HepG2 (cell line): ENCODE measurements at regions not wholly inside any gene's neighbourhood (a gene's known extent, or its start where the extent isn't known, plus 50 kb on each side); places are given as distances from the start of the nearest gene placed in this dataset.

Source experiments
- ATAC-seq: fragments of 200-7000 bp; cut with Tn5 transposase; 3 replicates; pipeline ENCODE4 v1.9.1; 2020; ENCODE audit warnings: mild to moderate bottlenecking, moderate library complexity
- BruUV-seq: library from RNA; stranded (reverse); fragments of 400-500 nt; replicated peaks from 2 replicates; lab custom pipeline; 2021; lab: Mats Ljungman, UMichigan
- CTCF ChIA-PET: fragments of 300-600 bp; formaldehyde crosslinking; extraction: SDS; loops from one replicate; lab custom pipeline; 2021; ENCODE audit warnings: low total read pairs, inconsistent platforms, low intra/inter-chr PET ratio; lab: Yijun Ruan, JAX
- POLR2A ChIA-PET: fragments of 350-600 bp; sonication (Branson Sonifier 250); formaldehyde crosslinking; loops from one replicate; lab custom pipeline; 2020; ENCODE audit warnings: antibody characterized with exemption, inconsistent platforms; lab: Yijun Ruan, JAX
- DNase-seq: peaks from one replicate; pipeline ENCODE4 v3.0.0-alpha.2; 2015; ENCODE audit warnings: low spot score
- FAIRE-seq: peaks from 3 replicates; lab custom pipeline; 2011; peaks lifted over from hg19 to GRCh38; lab: Jason Lieb, UNC
- H2AFZ ChIP-seq: one replicate; pipeline ENCODE4 v1.6.1; 2011; ENCODE audit warnings: low read length, inconsistent platforms
- H3K27ac ChIP-seq: fragments of 300-600 bp; 3 replicates; pipeline ENCODE4 v1.8.0; 2011; ENCODE audit warnings: mixed run types, mild to moderate bottlenecking, mixed read lengths, low read length, inconsistent platforms; ENCODE audit not compliant: insufficient read depth; ENCODE audit errors: extremely low read length
- H3K27me3 ChIP-seq, 2 experiments: fragments of 200-600 bp in 1 of 2; 2 replicates in 1 of 2; 3 replicates in 1 of 2; pipeline versions ENCODE4 v1.6.0 to v1.8.0; 2011; ENCODE audit warnings: low read length in 2 of 2, mild to moderate bottlenecking in 2 of 2, moderate library complexity in 2 of 2, inconsistent platforms in 1 of 2; ENCODE audit not compliant: insufficient read depth in 2 of 2, control insufficient read depth in 1 of 2
- H3K36me3 ChIP-seq, 2 experiments: fragments of 200-600 bp in 1 of 2; replicated peaks in 1 of 2; 2 replicates in 1 of 2; 3 replicates in 1 of 2; pipeline versions ENCODE4 v1.5.1 to v1.8.0; 2011; ENCODE audit warnings: low read length in 2 of 2, inconsistent platforms in 1 of 2; ENCODE audit not compliant: insufficient read depth in 2 of 2, control insufficient read depth in 1 of 2
- H3K4me1 ChIP-seq: 2 replicates; pipeline ENCODE4 v1.5.1; 2012; ENCODE audit warnings: low read length, inconsistent platforms; ENCODE audit not compliant: insufficient read depth
- H3K4me2 ChIP-seq: 2 replicates; pipeline ENCODE4 v1.6.0; 2011; ENCODE audit warnings: low read depth, low read length, inconsistent platforms
- H3K4me3 ChIP-seq, 3 experiments: fragments of 200-600 bp in 1 of 3; sonication (generic), shearing (Covaris generic) in 1 of 3; replicated peaks in 1 of 3; 2 replicates each; pipeline ENCODE4 v1.5.1; 2011 to 2016; ENCODE audit warnings: low read length in 3 of 3, inconsistent platforms in 2 of 3, low read depth in 2 of 3, mild to moderate bottlenecking in 2 of 3, control low read depth in 1 of 3, mixed read lengths in 1 of 3; ENCODE audit not compliant: insufficient read depth in 1 of 3
- H3K79me2 ChIP-seq: one replicate; pipeline ENCODE4 v1.6.1; 2011; ENCODE audit warnings: low read length, inconsistent platforms; ENCODE audit not compliant: insufficient read depth
- H3K9ac ChIP-seq: 2 replicates; pipeline ENCODE4 v1.6.0; 2011; ENCODE audit warnings: mild to moderate bottlenecking, low read depth, low read length, inconsistent platforms; ENCODE audit not compliant: insufficient read depth
- H3K9me3 ChIP-seq: 2 replicates; pipeline ENCODE4 v1.5.1; 2012; ENCODE audit warnings: mild to moderate bottlenecking, low read length
- H4K20me1 ChIP-seq: 2 replicates; pipeline ENCODE4 v1.6.0; 2011; ENCODE audit warnings: inconsistent platforms, mild to moderate bottlenecking, low read length, moderate library complexity; ENCODE audit not compliant: insufficient read depth
- CBFB ChIP-seq: sonication (generic); formaldehyde crosslinking; IDR thresholded peaks from 2 replicates; pipeline ENCODE4 v1.4.0; 2020; ENCODE audit warnings: missing genetic modification reagents
- FOXO1 ChIP-seq: sonication (generic); formaldehyde crosslinking; IDR thresholded peaks from 2 replicates; pipeline ENCODE4 v1.4.0; 2020; ENCODE audit warnings: missing genetic modification reagents
- KLF13 ChIP-seq: sonication (generic); formaldehyde crosslinking; IDR thresholded peaks from 2 replicates; pipeline ENCODE4 v1.4.0; 2020; ENCODE audit warnings: mild to moderate bottlenecking, missing genetic modification reagents
- MTF2 ChIP-seq: sonication (generic); formaldehyde crosslinking; IDR thresholded peaks from 2 replicates; pipeline ENCODE4 v1.5.0; 2020; ENCODE audit warnings: missing genetic modification reagents, borderline replicate concordance
- SIN3B ChIP-seq: fragments of 150-350 bp; IDR thresholded peaks from 2 replicates; pipeline ENCODE4 v1.6.1; 2014; ENCODE audit warnings: low read length
- TERF1 ChIP-seq: sonication (generic); formaldehyde crosslinking; IDR thresholded peaks from 2 replicates; pipeline ENCODE4 v1.8.0; 2022; ENCODE audit warnings: mild to moderate bottlenecking, missing genetic modification reagents, moderate library complexity
- YEATS2 ChIP-seq: sonication (generic); formaldehyde crosslinking; IDR thresholded peaks from 2 replicates; pipeline ENCODE4 v1.4.0; 2020; ENCODE audit warnings: missing genetic modification reagents, borderline replicate concordance
- ZC3H4 ChIP-seq: sonication (generic); formaldehyde crosslinking; IDR thresholded peaks from 2 replicates; pipeline ENCODE4 v1.4.0; 2020; ENCODE audit warnings: missing genetic modification reagents, borderline replicate concordance
- ZNF224 ChIP-seq: sonication (generic); formaldehyde crosslinking; IDR thresholded peaks from 2 replicates; pipeline ENCODE4 v1.5.0; 2020; ENCODE audit warnings: mild to moderate bottlenecking, missing genetic modification reagents
- ZNF343 ChIP-seq: sonication (generic); formaldehyde crosslinking; IDR thresholded peaks from 2 replicates; pipeline ENCODE4 v1.4.0; 2020; ENCODE audit warnings: mild to moderate bottlenecking, missing genetic modification reagents
- ZNF460 ChIP-seq: sonication (generic); formaldehyde crosslinking; IDR thresholded peaks from 2 replicates; pipeline ENCODE4 v1.5.1; 2020; ENCODE audit warnings: missing genetic modification reagents, mild to moderate bottlenecking, borderline replicate concordance
- ZNF790 ChIP-seq: sonication (generic); formaldehyde crosslinking; IDR thresholded peaks from 2 replicates; pipeline ENCODE4 v1.8.0; 2022; ENCODE audit warnings: missing genetic modification reagents, mild to moderate bottlenecking, borderline replicate concordance
- ZNF816 ChIP-seq: sonication (generic); formaldehyde crosslinking; IDR thresholded peaks from 2 replicates; pipeline ENCODE4 v1.8.0; 2022; ENCODE audit warnings: missing genetic modification reagents, mild to moderate bottlenecking, borderline replicate concordance
- ZNF879 ChIP-seq: sonication (generic); formaldehyde crosslinking; IDR thresholded peaks from 2 replicates; pipeline ENCODE4 v1.8.1; 2023; ENCODE audit warnings: missing genetic modification reagents
- WGBS: methylation state at CpG from one replicate; pipeline ENCODE4 v1.1.6; 2017; ENCODE audit warnings: low lambda C conversion rate; 5-methylcytosine and 5-hydroxymethylcytosine counted together
- in situ Hi-C: cut with HindIII; loops from 2 replicates; pipeline ENCODE4 v1.10.0; 2017; ENCODE audit warnings: low pct_unique_long_range_greater_than_20kb; ENCODE audit not compliant: extremely low pct_ligation_motif_present
- intact Hi-C: fragments of 100-400 bp; cut with micrococcal nuclease; formaldehyde crosslinking; loops from one replicate; pipeline ENCODE4 v1.10.0; 2022; ENCODE audit not compliant: unreplicated experiment

- DNase-seq (no peak), FAIRE-seq (no peak), ATAC-seq (no peak)
- H2AFZ ChIP-seq, result no peak overlapping the region
- POLR2A ChIA-PET, result no interaction called here
- peaks cover 49% of the 10 kb centered on the region for H3K9me3 ChIP-seq
- H3K79me2 ChIP-seq, result no peaks in the 10 kb centered on the region
- no peaks in the 10 kb centered on the region; a peak in 1 of 5 replicates for H3K27me3 ChIP-seq
- H3K36me3 ChIP-seq, result no peaks in the 10 kb centered on the region
- no peak overlapping the region for H3K27ac ChIP-seq
- WGBS, result 25% methylated on average over 8 of the region's 10 CpGs
- TF ChIP-seq ZNF224 (CRISPR knock-in tag) (no peak), MTF2 (no peak), ZNF343 (no peak), SIN3B (no peak)
- H4K20me1 ChIP-seq, result no peaks in the 10 kb centered on the region
- CTCF ChIA-PET, result no interaction called here
- H3K4me1 ChIP-seq, result no peaks in the 10 kb centered on the region
- no peak overlapping the region for H3K4me3 ChIP-seq
- no peak overlapping the region for H3K4me2 ChIP-seq
- no peak overlapping the region for H3K9ac ChIP-seq
- in situ Hi-C loops, result no loop called here
- no TSS peak for BruUV-seq
- intact Hi-C loops, result no loop called here
Measured at GRCh38 chr5:3077684-3078083, 326.2 kb upstream of the IRX2 start.

DNA sequence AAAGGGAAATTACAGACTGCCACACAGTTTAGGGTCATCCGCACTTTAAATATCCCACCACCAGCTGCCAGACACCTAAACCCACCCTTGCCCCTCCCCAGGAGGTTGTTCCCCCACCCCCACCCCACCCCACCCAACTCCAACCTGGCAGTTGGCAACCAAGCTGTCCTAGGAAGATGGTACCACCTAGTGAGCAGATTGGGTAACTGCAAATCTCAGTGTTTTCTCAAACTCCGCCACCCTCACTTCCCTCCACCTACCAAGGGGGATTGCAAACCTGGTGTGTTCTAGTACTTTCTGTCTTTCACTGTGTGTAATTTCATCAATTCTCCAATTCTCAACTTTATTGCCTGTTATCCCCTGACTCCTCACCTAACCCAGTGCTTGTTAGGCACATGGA lies 323.8 kb upstream of the IRX2 start:
- ATAC-seq (no peak), FAIRE-seq (no peak)

More for the DNA sequence above, 323.8 kb upstream of the IRX2 start:
- in situ Hi-C loops (no loop called here), intact Hi-C loops (no loop called here)
- no peak for DNase-seq
- Histone ChIP-seq H3K9ac (no peak overlapping the region), H3K36me3 (no peaks in the 10 kb centered on the region), H2AFZ (no peak overlapping the region), H3K27me3 (no peaks in the 10 kb centered on the region), H4K20me1 (no peaks in the 10 kb centered on the region), H3K9me3 (peaks cover 57% of the 10 kb centered on the region), H3K4me2 (no peak overlapping the region), H3K4me1 (no peaks in the 10 kb centered on the region), H3K4me3 (no peak overlapping the region), H3K79me2 (no peaks in the 10 kb centered on the region), H3K27ac (no peak overlapping the region)
- CTCF ChIA-PET, result no interaction called here
- POLR2A ChIA-PET, result no interaction called here
- TF ChIP-seq TERF1 (no peak), FOXO1 (CRISPR knock-in tag) (no peak), CBFB (CRISPR knock-in tag) (no peak), ZNF790 (CRISPR knock-in tag) (no peak), ZNF460 (CRISPR knock-in tag) (no peak), ZNF879 (CRISPR knock-in tag) (no peak), YEATS2 (CRISPR knock-in tag) (no peak), ZNF816 (no peak), ZC3H4 (CRISPR knock-in tag) (no peak), KLF13 (CRISPR knock-in tag) (no peak)
- BruUV-seq, result no TSS peak
- 12% methylated on average over 2 of the region's 2 CpGs for WGBS
